B cell (primary cell): ENCODE measurements at regions not wholly inside any gene's neighbourhood (a gene's known extent, or its start where the extent isn't known, plus 50 kb on each side); places are given as distances from the start of the nearest gene placed in this dataset.

ENCODE experiments used
- ATAC-seq: fragments of 200-7000 bp; cut with Tn5 transposase; one replicate; pipeline ENCODE4 v1.10.0; 2021; ENCODE audit warnings: low read depth, mild to moderate bottlenecking, moderate number of reproducible peaks, moderate library complexity
- CTCF ChIA-PET: fragments of 350-600 bp; sonication (Branson Sonifier 250); formaldehyde crosslinking; loops from one replicate; lab custom pipeline; 2021; ENCODE audit warnings: antibody characterized with exemption, inconsistent platforms; lab: Charles Lee
- POLR2A ChIA-PET: fragments of 350-600 bp; sonication (Branson Sonifier 250); formaldehyde crosslinking; loops from one replicate; lab custom pipeline; 2021; ENCODE audit warnings: antibody characterized with exemption; lab: Charles Lee
- DNase-seq: peaks from one replicate; pipeline ENCODE4 v3.0.0; 2013
- H2AFZ ChIP-seq: 2 replicates; pipeline ENCODE4 v1.6.1; 2012; ENCODE audit warnings: mild to moderate bottlenecking, low read depth, low read length; ENCODE audit not compliant: insufficient read depth, poor library complexity, severe bottlenecking
- H3K27ac ChIP-seq, 2 donors: 1 replicate in 1 of 2; 2 replicates in 1 of 2; pipeline ENCODE4 v1.5.1; 2012 to 2013; ENCODE audit warnings: low read length in 2 of 2, mild to moderate bottlenecking in 2 of 2, moderate library complexity in 1 of 2
- H3K27me3 ChIP-seq, 4 experiments: fragments of 200-600 bp in 1 of 4; sonication (generic) in 1 of 4; replicated peaks in 1 of 4; 1 replicate in 2 of 4; 2 replicates in 2 of 4; pipeline versions ENCODE4 v1.6.1 to v1.7.0; 2013 to 2016; ENCODE audit warnings: low read length in 3 of 4, mild to moderate bottlenecking in 2 of 4, mixed read lengths in 1 of 4, moderate library complexity in 1 of 4; ENCODE audit not compliant: insufficient read depth in 4 of 4, control insufficient read depth in 3 of 4; ENCODE audit errors: control extremely low read depth in 1 of 4
- H3K36me3 ChIP-seq, 2 experiments: replicated peaks in 1 of 2; 1 replicate in 1 of 2; 2 replicates in 1 of 2; pipeline versions ENCODE4 v1.6.1 to v1.7.1; 2013; ENCODE audit warnings: low read length in 1 of 2; ENCODE audit not compliant: insufficient read depth in 2 of 2, control insufficient read depth in 1 of 2; ENCODE audit errors: control extremely low read depth in 1 of 2, extremely low read depth in 1 of 2
- H3K4me1 ChIP-seq, 2 donors: fragments of 200-600 bp in 1 of 2; sonication (generic) in 1 of 2; 1 replicate in 1 of 2; 2 replicates in 1 of 2; pipeline versions ENCODE4 v1.5.1 to v1.6.1; 2013 to 2017; ENCODE audit warnings: low read length in 2 of 2; ENCODE audit not compliant: control insufficient read depth in 2 of 2, insufficient read depth in 2 of 2
- H3K4me2 ChIP-seq: replicated peaks from 2 replicates; pipeline ENCODE3; 2012; ENCODE audit warnings: mild to moderate bottlenecking, low read depth, low read length; ENCODE audit not compliant: poor library complexity, severe bottlenecking
- H3K4me3 ChIP-seq, 5 experiments: fragments of 200-600 bp in 1 of 5; sonication (generic) in 1 of 5; 1 replicate in 3 of 5; 2 replicates in 2 of 5; pipeline versions ENCODE4 v1.5.1 to v1.7.0; 2011 to 2016; ENCODE audit warnings: low read length in 4 of 5, mild to moderate bottlenecking in 4 of 5, low read depth in 2 of 5, control low read depth in 1 of 5, moderate library complexity in 1 of 5; ENCODE audit not compliant: insufficient read depth in 1 of 5; ENCODE audit errors: control extremely low read depth in 1 of 5, extremely low read depth in 1 of 5
- H3K79me2 ChIP-seq: fragments of 200-600 bp; sonication (generic); one replicate; pipeline ENCODE4 v1.6.0; 2016; ENCODE audit warnings: low read length; ENCODE audit not compliant: control insufficient read depth, insufficient read depth
- H3K9ac ChIP-seq: fragments of 200-600 bp; sonication (generic); 2 replicates; pipeline ENCODE4 v1.6.1; 2017; ENCODE audit warnings: mild to moderate bottlenecking, low read length, moderate library complexity
- H3K9me3 ChIP-seq, 3 donors: one replicate each; pipeline versions ENCODE4 v1.6.1 to v1.7.1; 2013; ENCODE audit warnings: low read length in 2 of 3; ENCODE audit not compliant: control insufficient read depth in 2 of 3, insufficient read depth in 1 of 3; ENCODE audit errors: control extremely low read depth in 1 of 3
- H4K20me1 ChIP-seq: 2 replicates; pipeline ENCODE4 v1.6.0; 2012; ENCODE audit warnings: mild to moderate bottlenecking, low read length; ENCODE audit not compliant: insufficient read depth, control insufficient read depth, poor library complexity, severe bottlenecking
- H3K27ac Mint-ChIP-seq: one replicate; pipeline ENCODE4 v1.8.0; 2021; ENCODE audit warnings: mixed read lengths
- H3K27me3 Mint-ChIP-seq: one replicate; pipeline ENCODE4 v1.8.0; 2021; ENCODE audit warnings: mixed read lengths
- H3K4me1 Mint-ChIP-seq: one replicate; pipeline ENCODE4 v1.8.0; 2021; ENCODE audit warnings: mixed read lengths
- H3K4me3 Mint-ChIP-seq: one replicate; pipeline ENCODE4 v1.8.0; 2021; ENCODE audit warnings: mixed read lengths
- H3K9me3 Mint-ChIP-seq: one replicate; pipeline ENCODE4 v1.8.0; 2022; ENCODE audit warnings: mixed read lengths; ENCODE audit not compliant: insufficient read depth
- CTCF ChIP-seq: fragments of 200-600 bp; IDR thresholded peaks from one replicate; pipeline ENCODE4 v1.8.0; 2022; ENCODE audit warnings: antibody characterized with exemption, mild to moderate bottlenecking
- EZH2 ChIP-seq: IDR thresholded peaks from 2 replicates; pipeline ENCODE4 v1.6.1; 2012; ENCODE audit warnings: borderline replicate concordance, low read depth, mild to moderate bottlenecking, moderate library complexity, low read length; ENCODE audit not compliant: insufficient read depth, poor library complexity, severe bottlenecking
- WGBS: methylation state at CpG from one replicate; pipeline ENCODE4 v1.1.5; 2013; ENCODE audit warnings: missing lambda C conversion rate; ENCODE audit not compliant: insufficient coverage; 5-methylcytosine and 5-hydroxymethylcytosine counted together
- intact Hi-C: fragments of 100-400 bp; cut with micrococcal nuclease; formaldehyde crosslinking; loops from one replicate; pipeline ENCODE4 v1.10.0; 2022

GRCh38 chr2:180707884-180708205 lies 272.6 kb upstream of the UBE2E3 start:
- no peak for DNase-seq
- Histone ChIP-seq H3K4me3 (no peak overlapping the region), H3K79me2 (no peaks in the 10 kb centered on the region), H3K4me1 (no peaks in the 10 kb centered on the region), H3K9me3 (peaks cover 0 to 1% (median 0%) of the 10 kb centered on the region in 3 donors), H4K20me1 (no peaks in the 10 kb centered on the region), H3K9ac (no peak overlapping the region), H3K36me3 (no peaks in the 10 kb centered on the region), H3K27ac (no peak overlapping the region), H2AFZ (no peak overlapping the region), H3K4me2 (no peak overlapping the region), H3K27me3 (no peaks in the 10 kb centered on the region)
- ChIA-PET CTCF (no interaction called here), POLR2A (no interaction called here)
- no peak overlapping the region for H3K4me3 Mint-ChIP-seq
- no peaks in the 10 kb centered on the region for H3K4me1 Mint-ChIP-seq
- no peaks in the 10 kb centered on the region for H3K27me3 Mint-ChIP-seq
- no peak for ATAC-seq
- intact Hi-C loops = no loop called here
- no peak for TF ChIP-seq CTCF
- TF ChIP-seq EZH2 = no peak
- H3K27ac Mint-ChIP-seq = no peak overlapping the region
- H3K9me3 Mint-ChIP-seq = peaks cover under 1% of the 10 kb centered on the region

- H3K27me3 Mint-ChIP-seq = no peaks in the 10 kb centered on the region
- CTCF ChIA-PET = no interaction called here
- no peaks in the 10 kb centered on the region for H3K4me1 Mint-ChIP-seq
- intact Hi-C loops = no loop called here
- Histone ChIP-seq H3K4me1 (no peaks in the 10 kb centered on the region), H3K79me2 (no peaks in the 10 kb centered on the region), H3K4me2 (no peak overlapping the region), H3K4me3 (no peak overlapping the region), H3K9ac (no peak overlapping the region), H3K27ac (no peak overlapping the region), H4K20me1 (no peaks in the 10 kb centered on the region), H3K36me3 (no peaks in the 10 kb centered on the region), H3K9me3 (peaks cover 0 to 1% (median 0%) of the 10 kb centered on the region in 3 donors), H2AFZ (no peak overlapping the region), H3K27me3 (no peaks in the 10 kb centered on the region)
- no peak overlapping the region for H3K4me3 Mint-ChIP-seq
- POLR2A ChIA-PET = no interaction called here
- TF ChIP-seq CTCF (no peak), EZH2 (no peak)
- H3K9me3 Mint-ChIP-seq = peaks cover 3% of the 10 kb centered on the region
- no peak overlapping the region for H3K27ac Mint-ChIP-seq
- DNase-seq = no peak
- ATAC-seq = no peak
- WGBS = 0% methylated on average over 1 of the region's 3 CpGs
Observed at GRCh38 chr2:180707175-180707883, 273.1 kb upstream of the UBE2E3 start.
